ENCODE measurements at regions not wholly inside any gene's neighbourhood (a gene's known extent, or its start where the extent isn't known, plus 50 kb on each side); places are given as distances from the start of the nearest gene placed in this dataset.

DNA sequence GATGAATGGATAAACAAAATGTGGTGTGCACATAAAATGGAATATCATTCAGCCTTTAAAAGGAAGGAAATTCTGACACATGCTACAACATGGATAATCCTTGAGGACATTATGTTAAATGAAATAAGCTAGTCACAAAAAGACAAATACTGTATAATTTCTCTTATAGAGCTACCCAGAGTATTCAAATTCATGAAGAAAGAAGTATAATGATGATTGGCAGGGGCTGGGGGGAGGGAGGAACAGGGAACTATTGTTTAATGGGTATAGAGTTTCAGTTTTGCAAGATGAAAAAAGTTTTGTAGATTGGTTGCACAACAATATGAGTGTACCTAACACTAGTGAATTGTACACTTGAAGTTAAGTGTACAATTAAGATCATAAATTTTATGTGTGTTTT, 153.9 kb upstream of the STK26 start:
- no peaks in the 10 kb centered on the region for H3K36me3 ChIP-seq (ENCODE audit: control insufficient read depth in 2 of 2, extremely low read depth in 1 of 2, insufficient read depth in 2 of 2, low read length in 2 of 2)
- H3K79me2 ChIP-seq (ENCODE audit: control insufficient read depth, insufficient read depth, low read length), result no peaks in the 10 kb centered on the region
- H3K27me3 ChIP-seq (ENCODE audit: control insufficient read depth in 2 of 2, insufficient read depth in 2 of 2, low read length in 2 of 2), result peaks cover 0 to 3% of the 10 kb centered on the region in 2 experiments
- DNase-seq (ENCODE audit: low read depth, low spot score), result no peak
- H4K20me1 ChIP-seq (replicated peaks; ENCODE audit: control insufficient read depth, extremely low read depth, insufficient read depth, low read length), result no peaks in the 10 kb centered on the region
- no peaks in the 10 kb centered on the region for H3K9me3 ChIP-seq (replicated peaks; ENCODE audit: control insufficient read depth, insufficient read depth, low read length)
- no peak overlapping the region for H3K9ac ChIP-seq (replicated peaks; ENCODE audit: extremely low read depth, insufficient read depth, low read length)
- H3K9me1 ChIP-seq (replicated peaks; ENCODE audit: control insufficient read depth, extremely low read depth, insufficient read depth, low read length), result no peaks in the 10 kb centered on the region
- no peaks in the 10 kb centered on the region for H3K4me1 ChIP-seq (ENCODE audit: control insufficient read depth, extremely low read depth, insufficient read depth, low read length)
- no peak overlapping the region for H3K4me3 ChIP-seq (replicated peaks in 1 of 3; ENCODE audit: insufficient read depth in 1 of 3, low read depth in 1 of 3, low read length in 3 of 3)
- TF ChIP-seq POLR2A (IDR thresholded peaks at IDR 0.05; ENCODE audit: low read depth, low read length) (no peak), POLR2AphosphoS5 (IDR thresholded peaks at IDR 0.05; ENCODE audit: insufficient read depth, low read depth, low read length) (no peak), EZH2 (IDR thresholded peaks at IDR 0.05; ENCODE audit: borderline replicate concordance, low read depth, low read length, severe bottlenecking) (no peak), FOS (IDR thresholded peaks at IDR 0.05; ENCODE audit: borderline replicate concordance, insufficient read depth, low read length) (no peak), GATA2 (IDR thresholded peaks at IDR 0.05; ENCODE audit: insufficient read depth, insufficient read length, low read depth, low read length) (no peak), JUN (IDR thresholded peaks at IDR 0.05; ENCODE audit: borderline replicate concordance, insufficient read depth, insufficient read length, low read depth) (no peak), MYC (IDR thresholded peaks at IDR 0.05; ENCODE audit: low read depth, low read length) (no peak), CTCF (IDR thresholded peaks at IDR 0.05; ENCODE audit: extremely low read depth in 1 of 2, insufficient read depth in 1 of 2, low read depth in 1 of 2, low read length in 2 of 2) (no peak)
- TF ChIP-seq, protein P1, sequence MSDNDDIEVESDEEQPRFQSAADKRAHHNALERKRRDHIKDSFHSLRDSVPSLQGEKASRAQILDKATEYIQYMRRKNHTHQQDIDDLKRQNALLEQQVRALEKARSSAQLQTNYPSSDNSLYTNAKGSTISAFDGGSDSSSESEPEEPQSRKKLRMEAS (IDR thresholded peaks at IDR 0.05; ENCODE audit: insufficient read depth, insufficient read length), result no peak
- BruUV-seq (replicated peaks), result no TSS peak
- intact Hi-C loops (cut with micrococcal nuclease) (no loop called here), dilution Hi-C loops (cut with MboI; ENCODE audit: extremely low pct_ligation_motif_present, low sequenced_read_pairs) (no loop called here)
- POLR2A ChIA-PET, result no interaction called here
- H2AFZ ChIP-seq (ENCODE audit: low read depth, low read length), result no peak overlapping the region
- H3K4me2 ChIP-seq (ENCODE audit: insufficient read depth, low read length), result no peak overlapping the region
- no peak for FAIRE-seq
- no peak overlapping the region for H3K27ac ChIP-seq (ENCODE audit: insufficient read depth, low read depth, low read length)
- CTCF ChIA-PET, result no interaction called here

Measured in endothelial cell of umbilical vein (primary cell).